GM21515 (cell line): ENCODE measurements at regions not wholly inside any gene's neighbourhood (a gene's known extent, or its start where the extent isn't known, plus 50 kb on each side); places are given as distances from the start of the nearest gene placed in this dataset.
A peak's percentile ranks its signal among the peaks of the same experiment; 100 is the strongest.

Experiments used
- ATAC-seq: cut with Tn5 transposase; IDR thresholded peaks from one replicate; pipeline ENCODE4 v1.9.1; 2021; ENCODE audit not compliant: unreplicated experiment

DNA sequence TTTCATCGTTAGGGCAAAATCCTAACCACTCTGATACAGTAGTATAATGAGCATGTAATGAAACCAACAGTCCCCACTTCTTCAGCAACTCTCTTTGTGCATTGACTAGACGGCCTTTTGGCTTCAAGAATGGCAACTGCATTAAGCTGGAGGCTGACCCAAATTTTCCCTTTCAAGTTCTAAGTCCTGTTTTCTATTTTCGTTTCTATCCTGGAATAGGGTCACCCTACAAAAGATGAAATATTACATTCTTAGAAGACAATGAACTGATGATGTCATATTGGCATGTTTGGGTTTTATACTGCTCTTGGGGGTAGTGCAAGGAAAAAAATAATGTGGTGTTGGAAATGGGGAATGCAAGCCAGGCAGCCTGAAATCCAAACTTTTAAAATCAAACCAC is 254.4 kb downstream of the ETAA1 start:
- ATAC-seq, result no peak

- ATAC-seq, result peak; percentile 59
Observed at GRCh38 chr2:67652679-67653078, 255.5 kb downstream of the ETAA1 start.

- no peak for ATAC-seq
Observed at GRCh38 chr2:67656875-67657274, 259.7 kb downstream of the ETAA1 start.

DNA sequence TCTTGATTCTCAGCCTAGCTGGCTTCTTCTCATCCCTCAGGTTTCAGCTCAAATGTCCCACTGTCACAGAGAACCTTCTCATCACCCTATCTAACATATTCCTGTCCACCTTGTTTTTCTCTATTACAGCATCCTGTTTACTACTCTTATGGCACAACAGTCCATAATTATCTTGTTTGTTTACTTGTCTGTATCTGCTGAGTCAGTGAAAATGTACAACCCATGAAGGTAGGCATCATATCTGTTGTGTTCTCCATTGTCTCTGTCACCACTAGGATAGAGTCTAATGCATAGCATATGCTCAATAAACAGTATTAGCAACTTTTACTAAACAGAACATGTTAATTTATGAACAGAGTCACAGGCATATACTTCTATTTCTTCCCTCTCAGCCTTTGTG is 261.7 kb downstream of the ETAA1 start:
- ATAC-seq, result no peak

- ATAC-seq, result no peak
Observed at GRCh38 chr2:67660015-67660602, 263.0 kb downstream of the ETAA1 start.

- ATAC-seq, result no peak
Observed at GRCh38 chr2:67660871-67661270, 263.7 kb downstream of the ETAA1 start.

DNA sequence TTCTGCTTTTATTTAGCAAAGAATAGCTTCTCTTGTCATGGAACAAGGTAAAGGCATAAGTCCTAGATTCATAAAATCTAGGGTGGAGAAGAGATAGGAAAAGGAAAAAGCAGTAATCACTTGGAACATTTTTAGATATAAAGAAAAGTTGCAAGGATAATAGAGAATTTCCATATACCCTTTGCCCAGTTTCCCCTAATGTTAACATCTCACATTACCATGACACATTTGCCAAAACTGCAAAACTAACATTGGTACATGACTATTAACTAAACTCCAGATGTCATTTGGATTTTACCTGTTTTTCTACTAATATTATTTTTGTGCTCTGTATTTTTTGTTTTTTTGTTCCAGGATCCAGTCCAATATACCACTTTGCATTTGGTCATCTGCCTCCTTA is 265.1 kb downstream of the ETAA1 start:
- ATAC-seq, result no peak

DNA sequence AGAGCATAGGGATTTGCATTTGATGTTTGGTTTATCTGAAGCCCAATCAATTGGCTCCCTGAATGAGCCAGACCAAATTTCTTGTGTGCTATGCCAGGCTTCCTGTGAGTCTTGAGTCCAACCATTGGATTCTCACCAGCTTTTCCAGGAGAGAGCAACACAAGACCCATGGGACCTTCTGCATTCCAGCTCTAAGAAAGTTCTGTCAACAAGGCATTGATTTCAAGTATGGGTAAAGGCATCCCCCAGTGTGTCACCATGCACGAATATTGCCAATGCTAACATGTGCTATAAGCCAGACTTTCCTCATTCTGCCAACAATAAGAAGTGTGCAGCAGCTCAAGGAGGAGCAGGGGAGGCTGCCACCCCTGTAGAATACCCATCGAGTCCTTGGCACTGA is 266.6 kb downstream of the ETAA1 start:
- no peak for ATAC-seq

- no peak for ATAC-seq
Observed at GRCh38 chr2:67666386-67667053, 269.4 kb downstream of the ETAA1 start.

DNA sequence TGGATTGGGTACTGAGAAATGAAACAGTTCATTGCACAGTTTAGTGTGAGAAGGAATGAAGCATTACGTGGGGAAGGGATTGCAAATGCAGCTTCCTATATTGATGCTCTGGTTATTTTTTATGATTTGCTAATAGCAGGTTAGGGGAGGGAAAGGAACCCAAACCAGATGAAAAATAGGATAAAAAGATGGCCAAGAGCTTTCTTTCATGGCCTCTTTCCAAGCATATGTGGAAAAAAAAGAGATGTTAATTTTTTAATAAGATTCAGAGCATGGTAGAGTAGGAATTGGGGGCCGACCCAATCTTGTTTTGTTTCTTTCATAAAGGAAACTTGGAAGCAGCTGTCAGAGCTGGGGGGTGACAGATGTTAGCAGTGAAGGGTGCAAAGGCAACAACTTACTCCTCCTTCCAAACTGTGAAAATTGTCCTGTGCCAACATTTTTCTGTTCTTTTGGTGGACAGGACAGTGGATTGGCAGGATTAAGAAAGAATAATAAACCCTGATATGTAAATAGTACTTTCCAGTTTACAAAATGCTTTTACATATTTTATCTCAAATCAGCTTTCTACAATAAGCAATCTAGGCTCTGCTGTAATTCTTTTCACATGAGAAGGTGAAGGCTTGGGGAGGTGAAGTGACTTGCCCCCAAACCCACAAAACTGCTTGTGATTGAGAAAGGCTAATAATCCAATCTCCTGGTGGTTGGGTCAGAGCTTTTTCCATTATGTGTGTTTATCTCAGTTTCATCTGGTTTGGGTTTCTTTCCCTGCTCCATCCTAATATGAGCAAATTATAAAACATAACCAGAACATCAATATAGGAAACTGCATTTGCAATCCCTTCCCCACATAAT is 270.1 kb downstream of the ETAA1 start:
- ATAC-seq, result no peak

- ATAC-seq, result no peak
Observed at GRCh38 chr2:67668538-67668937, 271.4 kb downstream of the ETAA1 start.

DNA sequence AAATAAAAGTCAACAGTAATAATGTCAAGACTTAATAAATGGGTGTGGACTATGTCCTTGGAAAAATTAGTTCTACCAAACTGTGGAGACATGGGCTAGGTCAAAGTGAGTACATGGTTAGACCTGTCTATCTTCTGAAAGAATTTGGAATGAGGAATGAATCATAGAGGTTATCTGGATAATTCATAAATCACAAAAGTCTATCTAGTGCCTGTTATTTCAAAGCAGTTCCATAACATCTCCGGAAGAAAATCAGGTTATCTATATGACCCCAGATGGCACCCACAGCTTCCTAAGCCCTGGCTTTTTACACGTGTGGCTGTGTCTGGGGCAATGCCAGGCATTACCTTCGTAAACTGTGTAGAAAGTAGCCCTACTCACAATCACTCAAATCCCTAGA is 272.0 kb downstream of the ETAA1 start:
- ATAC-seq, result no peak

DNA sequence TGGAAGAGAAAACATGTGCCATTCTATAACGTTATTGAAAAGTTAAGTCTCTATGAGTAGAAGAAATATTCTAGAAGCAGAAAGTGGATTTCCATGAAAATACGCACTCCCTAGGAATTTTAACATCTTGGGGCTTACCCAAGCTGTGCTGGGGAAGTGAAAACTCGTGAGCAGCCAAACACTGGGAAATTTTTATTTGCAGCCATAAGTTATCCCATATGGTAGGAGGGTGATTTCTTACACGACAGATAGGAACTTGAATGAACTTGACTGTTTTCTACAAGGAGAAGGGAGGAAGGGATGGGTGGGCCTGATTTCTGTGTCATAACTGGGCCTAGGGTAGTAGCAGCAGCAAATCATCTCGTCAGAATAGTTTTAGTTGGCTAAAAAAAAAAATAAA is 272.6 kb downstream of the ETAA1 start:
- ATAC-seq, result no peak

GRCh38 chr2:67670747-67671183 is 273.6 kb downstream of the ETAA1 start:
- ATAC-seq, result no peak

DNA sequence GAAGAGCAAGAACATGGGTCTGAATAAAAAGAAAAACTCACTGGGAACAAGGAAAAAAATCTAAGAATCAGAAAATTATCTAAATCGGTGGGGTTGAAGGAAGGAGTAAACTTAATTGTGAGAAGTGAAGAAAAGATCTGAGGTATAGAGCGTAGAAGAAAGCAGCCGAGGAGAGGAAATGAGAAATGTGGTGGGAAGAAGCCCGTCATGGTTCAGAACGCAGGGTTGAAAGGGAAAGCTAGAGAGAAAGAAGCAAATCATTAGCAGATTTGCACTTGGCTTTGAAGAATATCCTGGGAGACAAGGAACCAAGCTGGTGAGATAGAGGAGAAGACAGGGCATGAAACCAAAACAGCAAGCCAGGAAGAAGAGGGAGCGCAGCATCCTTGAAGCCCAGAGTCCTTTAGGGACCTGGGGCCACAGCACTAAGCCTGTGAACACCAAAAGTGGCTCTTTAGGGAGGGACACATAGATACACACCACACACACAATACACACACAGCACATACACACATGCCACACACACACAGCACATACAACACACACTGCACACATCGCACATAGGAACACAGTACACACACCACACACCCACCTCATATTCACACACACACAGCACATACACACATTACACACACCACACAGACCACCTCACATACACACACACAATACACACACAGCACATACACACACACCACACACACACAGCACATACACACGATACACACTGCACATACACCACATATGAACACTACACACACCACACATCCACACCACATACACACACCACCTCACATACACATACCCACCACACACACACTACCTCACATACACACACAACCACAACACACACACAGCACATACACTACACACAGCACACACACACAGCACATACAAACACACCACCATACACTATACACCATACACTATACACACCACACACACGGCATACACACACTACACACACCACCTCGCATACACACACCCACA is 274.6 kb downstream of the ETAA1 start:
- no peak for ATAC-seq

DNA sequence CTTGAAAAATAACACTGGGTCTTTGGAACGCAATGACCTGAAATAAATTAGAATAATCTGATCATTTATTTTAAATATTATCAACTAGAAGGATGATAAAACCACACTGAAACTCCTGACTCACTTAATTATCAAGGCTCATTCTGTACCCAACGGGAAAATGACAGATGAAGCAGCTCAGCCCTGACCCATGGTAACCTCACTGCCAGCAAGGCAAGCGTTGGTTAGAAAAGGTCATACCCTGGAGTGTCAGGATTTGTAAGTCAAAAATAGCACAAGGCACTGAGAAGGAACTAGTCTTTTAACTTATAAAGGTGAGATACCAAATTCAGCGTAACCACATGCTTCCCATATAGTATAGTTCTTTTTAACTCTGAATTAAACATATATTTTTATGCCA is 277.5 kb downstream of the ETAA1 start:
- no peak for ATAC-seq

- ATAC-seq, result no peak
Observed at GRCh38 chr2:67684991-67685390, 287.9 kb downstream of the ETAA1 start.

DNA sequence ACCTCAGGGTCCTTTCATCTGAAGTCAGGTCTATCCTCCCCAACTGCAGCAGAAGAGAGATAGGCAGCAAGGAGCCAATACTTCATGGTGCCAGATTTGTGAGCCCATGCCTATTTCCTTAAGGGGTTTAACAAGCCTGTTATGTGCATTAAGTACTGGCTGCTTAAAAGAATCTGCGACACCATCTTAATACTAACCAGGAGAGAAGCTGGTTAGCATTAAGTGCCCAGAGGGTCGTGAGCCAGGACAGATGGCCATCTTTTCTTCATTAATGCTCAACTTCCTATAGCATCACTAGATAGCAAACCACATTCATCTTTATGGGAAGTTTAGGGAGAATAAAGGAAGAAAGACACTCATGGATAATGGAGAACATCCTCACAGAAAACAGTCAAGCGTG is 289.1 kb downstream of the ETAA1 start:
- no peak for ATAC-seq

DNA sequence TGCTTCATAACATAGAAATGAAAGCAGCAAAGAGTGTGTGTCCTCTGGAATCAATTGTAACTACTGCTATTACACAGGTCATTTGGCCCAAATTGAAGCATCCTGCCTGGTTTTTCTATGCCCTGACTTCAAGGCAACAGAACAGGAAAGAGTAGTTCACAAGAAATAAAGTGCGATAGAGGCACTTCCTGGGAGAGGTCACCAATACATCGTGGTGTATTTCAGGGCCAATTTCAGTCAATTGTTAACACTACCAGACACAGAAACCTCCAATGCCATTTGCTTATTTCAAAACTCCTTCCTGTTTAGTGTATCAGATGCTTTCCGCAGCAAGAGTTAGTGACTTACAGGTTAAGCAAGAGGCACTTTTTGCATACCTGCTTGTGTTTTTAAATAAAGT is 292.1 kb downstream of the ETAA1 start:
- ATAC-seq, result no peak

- ATAC-seq, result no peak
Observed at GRCh38 chr2:67689651-67690050, 292.5 kb downstream of the ETAA1 start.

- ATAC-seq, result no peak
Observed at GRCh38 chr2:67694445-67694844, 297.3 kb downstream of the ETAA1 start.
